DND-41 (cell line): ENCODE measurements at regions not wholly inside any gene's neighbourhood (a gene's known extent, or its start where the extent isn't known, plus 50 kb on each side); places are given as distances from the start of the nearest gene placed in this dataset.
A peak's percentile ranks its signal among the peaks of the same experiment; 100 is the strongest.

Experiments
- ATAC-seq: fragments of 200-7000 bp; cut with Tn5 transposase; 3 replicates; pipeline ENCODE4 v1.9.1; 2021; ENCODE audit warnings: low read depth; ENCODE audit not compliant: insufficient read depth
- DNase-seq: peaks from one replicate; pipeline ENCODE4 v3.0.0-alpha.2; 2020
- H2AFZ ChIP-seq: 2 replicates; pipeline ENCODE4 v1.6.0; 2012; ENCODE audit warnings: low read depth, low read length
- H3K27ac ChIP-seq: 2 replicates; pipeline ENCODE4 v1.5.1; 2012; ENCODE audit warnings: low read length, inconsistent platforms
- H3K27me3 ChIP-seq: fragments of 200-600 bp; sonication (generic); 2 replicates; pipeline ENCODE4 v1.6.0; 2012; ENCODE audit warnings: low read length, mild to moderate bottlenecking, inconsistent platforms; ENCODE audit not compliant: insufficient read depth, poor library complexity
- H3K36me3 ChIP-seq: 2 replicates; pipeline ENCODE4 v1.5.1; 2012; ENCODE audit warnings: low read length, inconsistent platforms; ENCODE audit not compliant: insufficient read depth
- H3K4me1 ChIP-seq: 2 replicates; pipeline ENCODE4 v1.5.1; 2012; ENCODE audit warnings: mild to moderate bottlenecking, low read length; ENCODE audit not compliant: insufficient read depth
- H3K4me2 ChIP-seq: 2 replicates; pipeline ENCODE4 v1.6.0; 2012; ENCODE audit warnings: mild to moderate bottlenecking, moderate library complexity, low read length, inconsistent platforms; ENCODE audit not compliant: insufficient read depth
- H3K4me3 ChIP-seq, 2 experiments: fragments of 200-600 bp in 1 of 2; shearing (Covaris generic) in 1 of 2; 2 replicates each; pipeline ENCODE4 v1.5.1; 2012 to 2016; ENCODE audit warnings: inconsistent platforms in 2 of 2, low read length in 2 of 2, mild to moderate bottlenecking in 2 of 2, low read depth in 1 of 2, moderate library complexity in 1 of 2
- H3K79me2 ChIP-seq: 2 replicates; pipeline ENCODE4 v1.6.0; 2012; ENCODE audit warnings: low read length, inconsistent platforms; ENCODE audit not compliant: insufficient read depth
- H3K9ac ChIP-seq: 2 replicates; pipeline ENCODE4 v1.6.0; 2012; ENCODE audit warnings: low read depth, mild to moderate bottlenecking, inconsistent platforms, low read length, moderate library complexity
- H3K9me3 ChIP-seq: 2 replicates; pipeline ENCODE4 v1.5.1; 2012; ENCODE audit warnings: low read length, moderate library complexity, mild to moderate bottlenecking, inconsistent platforms; ENCODE audit not compliant: insufficient read depth, severe bottlenecking
- H4K20me1 ChIP-seq: 2 replicates; pipeline ENCODE4 v1.6.0; 2012; ENCODE audit warnings: low read length; ENCODE audit not compliant: insufficient read depth
- CTCF ChIP-seq: IDR thresholded peaks from 2 replicates; pipeline ENCODE4 v1.5.1; 2012; ENCODE audit warnings: borderline replicate concordance, low read length, moderate library complexity, mild to moderate bottlenecking; ENCODE audit not compliant: poor library complexity, severe bottlenecking; ENCODE audit errors: extremely low read depth
- EZH2 ChIP-seq: IDR thresholded peaks from 3 replicates; pipeline ENCODE4 v1.6.1; 2012; ENCODE audit warnings: borderline replicate concordance, low read depth, mild to moderate bottlenecking, moderate library complexity, low read length, inconsistent platforms; ENCODE audit not compliant: severe bottlenecking

GRCh38 chr10:44830022-44830421, 81.1 kb upstream of the TMEM72 start:
- no peak for TF ChIP-seq CTCF
- no peak for TF ChIP-seq EZH2
- no peak for ATAC-seq
- Histone ChIP-seq H3K9me3 (no peaks in the 10 kb centered on the region), H3K4me3 (no peak overlapping the region), H4K20me1 (0 out of 2 replicates have a peak, but pooled peaks cover 2% of the 10 kb centered on the region), H3K4me1 (no peaks in the 10 kb centered on the region), H3K4me2 (no peak overlapping the region), H3K27ac (no peak overlapping the region), H2AFZ (no peak overlapping the region), H3K79me2 (no peaks in the 10 kb centered on the region), H3K36me3 (no peaks in the 10 kb centered on the region), H3K27me3 (no peaks in the 10 kb centered on the region), H3K9ac (no peak overlapping the region)
- no peak for DNase-seq

- H3K27me3 ChIP-seq = no peaks in the 10 kb centered on the region
- H3K4me2 ChIP-seq = no peak overlapping the region
- TF ChIP-seq CTCF (no peak), EZH2 (no peak)
- H3K4me1 ChIP-seq = no peaks in the 10 kb centered on the region
- no peaks in the 10 kb centered on the region for H3K9me3 ChIP-seq
- H3K9ac ChIP-seq = no peak overlapping the region
- H3K36me3 ChIP-seq = no peaks in the 10 kb centered on the region
- H3K79me2 ChIP-seq = no peaks in the 10 kb centered on the region
- H4K20me1 ChIP-seq = 0 out of 2 replicates have a peak, but pooled peaks cover 2% of the 10 kb centered on the region
- DNase-seq (no peak), ATAC-seq (no peak; the same call in 2 of the 3 replicates)
- H3K4me3 ChIP-seq = no peak overlapping the region
- no peak overlapping the region for H2AFZ ChIP-seq
- H3K27ac ChIP-seq = no peak overlapping the region
Observed at GRCh38 chr10:44831581-44831980, 79.6 kb upstream of the TMEM72 start.

DNA sequence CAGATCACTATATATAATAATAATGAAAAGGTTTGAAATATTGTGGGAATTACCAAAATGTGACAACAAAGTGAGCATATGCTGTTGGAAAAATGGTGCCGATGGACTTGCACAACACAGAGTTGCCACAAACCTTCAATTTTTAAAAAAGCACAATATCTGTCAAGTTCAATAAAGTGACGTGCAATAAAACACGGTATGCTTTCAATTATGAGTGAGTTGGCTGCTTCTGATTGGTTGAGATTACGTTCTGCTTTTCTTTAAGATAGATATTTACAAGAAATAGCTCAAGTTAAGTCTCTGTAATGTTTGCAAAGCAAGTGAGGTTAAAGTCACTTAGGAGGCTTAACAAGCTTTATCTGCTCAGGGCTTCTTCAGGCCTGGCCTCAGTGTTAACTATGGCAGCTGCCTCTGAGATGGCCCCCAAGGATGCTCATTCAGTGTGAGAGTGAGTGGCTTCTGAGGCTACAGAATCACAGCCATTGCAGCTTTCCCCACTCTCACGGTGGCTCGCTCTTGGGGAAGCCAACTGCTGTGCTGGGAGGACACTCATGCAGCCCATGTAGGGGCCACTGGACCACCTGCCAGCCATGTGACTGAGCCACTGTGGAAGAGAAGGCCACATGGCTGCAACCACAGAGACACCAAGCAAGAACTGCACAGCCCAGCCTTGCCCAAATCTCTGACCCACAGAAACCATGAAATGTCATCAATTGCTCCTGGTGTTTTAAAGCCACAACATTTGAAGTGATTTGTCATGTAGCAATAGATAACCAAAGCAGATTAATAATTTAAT, 78.3 kb upstream of the TMEM72 start:
- TF ChIP-seq EZH2 (no peak), CTCF (no peak)
- Histone ChIP-seq H3K27me3 (no peaks in the 10 kb centered on the region), H3K36me3 (no peaks in the 10 kb centered on the region), H3K79me2 (no peaks in the 10 kb centered on the region), H3K4me2 (no peak overlapping the region), H3K4me1 (no peaks in the 10 kb centered on the region), H3K4me3 (no peak overlapping the region), H4K20me1 (no peaks in the 10 kb centered on the region), H3K9me3 (no peaks in the 10 kb centered on the region), H2AFZ (no peak overlapping the region), H3K9ac (no peak overlapping the region), H3K27ac (no peak overlapping the region)
- ATAC-seq = no peak
- no peak for DNase-seq

DNA sequence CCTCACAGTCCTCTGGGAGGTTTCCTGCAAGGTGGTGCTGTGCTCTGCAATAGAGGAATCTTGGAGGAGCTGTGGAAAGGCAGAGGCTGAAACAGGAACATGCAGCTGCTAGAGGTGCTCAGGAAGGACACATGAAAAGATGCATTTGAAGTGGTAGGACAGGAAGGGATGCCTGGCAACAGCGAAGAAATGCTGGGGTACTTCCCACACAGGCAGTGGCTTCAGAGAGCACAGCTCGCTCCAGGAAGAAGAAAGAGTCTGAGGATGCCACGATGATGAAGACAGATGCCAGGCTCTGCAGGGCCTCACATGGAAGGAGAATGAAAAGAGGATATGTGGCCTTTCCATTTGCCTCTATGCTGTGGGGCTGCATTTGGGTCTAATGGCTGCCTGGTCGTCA, 77.0 kb upstream of the TMEM72 start:
- DNase-seq (no peak), ATAC-seq (peak; percentile 54)
- Histone ChIP-seq H3K9me3 (no peaks in the 10 kb centered on the region), H3K27me3 (no peaks in the 10 kb centered on the region), H4K20me1 (no peaks in the 10 kb centered on the region), H3K4me3 (no peak overlapping the region), H3K9ac (no peak overlapping the region), H3K27ac (no peak overlapping the region), H3K4me1 (no peaks in the 10 kb centered on the region), H3K4me2 (no peak overlapping the region), H3K79me2 (no peaks in the 10 kb centered on the region), H2AFZ (no peak overlapping the region), H3K36me3 (no peaks in the 10 kb centered on the region)
- TF ChIP-seq EZH2 = no peak
- no peak for TF ChIP-seq CTCF
